ENCODE measurements at regions not wholly inside any gene's neighbourhood (a gene's known extent, or its start where the extent isn't known, plus 50 kb on each side); places are given as distances from the start of the nearest gene placed in this dataset.

GRCh38 chr6:9405369-9405768, 970.0 kb upstream of the SLC35B3 start:
- H3K9me2 ChIP-seq (replicated peaks; ENCODE audit: low read length) = no peaks in the 10 kb centered on the region
- TF ChIP-seq CTCF (conservative IDR thresholded peaks at IDR 0.05; ENCODE audit: low read depth, low read length) = no peak
- no peak for TF ChIP-seq EZH2 (IDR thresholded peaks at IDR 0.05; ENCODE audit: low read length, unreplicated experiment)
- no peak for TF ChIP-seq EZH2phosphoT487 (IDR thresholded peaks at IDR 0.05; ENCODE audit: borderline replicate concordance, low read length)
- H3K27ac ChIP-seq (ENCODE audit: low read length) = peak overlapping the region; percentile 97
- H3K36me3 ChIP-seq (ENCODE audit: low read depth, low read length) = no peaks in the 10 kb centered on the region
- peaks cover 68% of the 10 kb centered on the region for H3K4me1 ChIP-seq (ENCODE audit: insufficient read depth, low read length)
- CTCF ChIA-PET = interaction anchor here (0.7 kb wide), 1 partner anchor 112 kb away, joined by 5 read pairs; no protein-coding TSS in a partner anchor
- peak; percentile 95 for DNase-seq
- peak overlapping the region; percentile 38 for H3K4me3 ChIP-seq (ENCODE audit: low read length)
- peak overlapping the region; percentile 79 for H3K4me2 ChIP-seq (ENCODE audit: low read length)
- H3F3A ChIP-seq (ENCODE audit: low read length, unreplicated experiment) = peaks cover 10% of the 10 kb centered on the region
- no peaks in the 10 kb centered on the region for H3K9me3 ChIP-seq (ENCODE audit: low read length)
- peak overlapping the region; percentile 79 for H3K9ac ChIP-seq (ENCODE audit: low read length)
- intact Hi-C loops (cut with micrococcal nuclease) = loop anchor here (2.0 to 10.0 kb wide), 4 partner anchors 77 to 423 kb away; no protein-coding TSS in a partner anchor
- no peaks in the 10 kb centered on the region for H3K27me3 ChIP-seq (ENCODE audit: low read length)
- peak overlapping the region; percentile 48 for H2AFZ ChIP-seq (ENCODE audit: low read length)
- no TSS peak for BruUV-seq (replicated peaks)
- POLR2A ChIA-PET (ENCODE audit: unreplicated experiment) = interaction anchor here (0.6 to 0.9 kb wide), 2 partner anchors 76 to 1009 kb away, joined by 3 read pairs; no protein-coding TSS in a partner anchor
- no peaks in the 10 kb centered on the region for H3K79me2 ChIP-seq (ENCODE audit: low read length)
- ATAC-seq = peak; percentile 83
- H4K20me1 ChIP-seq (ENCODE audit: low read length) = no peaks in the 10 kb centered on the region

- ChIA-PET POLR2A (ENCODE audit: unreplicated experiment) (interaction anchor here (0.9 kb wide), 1 partner anchor 1010 kb away, joined by 3 read pairs; no protein-coding TSS in a partner anchor), CTCF (interaction anchor here (0.5 to 0.6 kb wide), 2 partner anchors 626 to 1432 kb away, joined by 3 to 5 read pairs; no protein-coding TSS in a partner anchor)
- TF ChIP-seq EZH2phosphoT487 (IDR thresholded peaks at IDR 0.05; ENCODE audit: borderline replicate concordance, low read length) (no peak), CTCF (conservative IDR thresholded peaks at IDR 0.05; ENCODE audit: low read depth, low read length) (no peak), EZH2 (IDR thresholded peaks at IDR 0.05; ENCODE audit: low read length, unreplicated experiment) (no peak)
- Histone ChIP-seq H3K9me3 (ENCODE audit: low read length) (no peaks in the 10 kb centered on the region), H3K27ac (ENCODE audit: low read length) (peak overlapping the region; percentile 97), H3K9ac (ENCODE audit: low read length) (peak overlapping the region; percentile 79), H3F3A (ENCODE audit: low read length, unreplicated experiment) (peaks cover 12% of the 10 kb centered on the region), H3K4me3 (ENCODE audit: low read length) (peak overlapping the region; percentile 38; the same call in 1 of the 2 replicates), H3K27me3 (ENCODE audit: low read length) (no peaks in the 10 kb centered on the region), H2AFZ (ENCODE audit: low read length) (peak overlapping the region; percentile 46), H3K36me3 (ENCODE audit: low read depth, low read length) (no peaks in the 10 kb centered on the region), H3K4me1 (ENCODE audit: insufficient read depth, low read length) (peaks cover 72% of the 10 kb centered on the region), H3K79me2 (ENCODE audit: low read length) (no peaks in the 10 kb centered on the region), H4K20me1 (ENCODE audit: low read length) (no peaks in the 10 kb centered on the region), H3K9me2 (replicated peaks; ENCODE audit: low read length) (no peaks in the 10 kb centered on the region), H3K4me2 (ENCODE audit: low read length) (peak overlapping the region; percentile 79)
- BruUV-seq (replicated peaks) = no TSS peak
- intact Hi-C loops (cut with micrococcal nuclease) = loop anchor here (2.0 to 10.0 kb wide), 5 partner anchors 78 to 1008 kb away; no protein-coding TSS in a partner anchor
- ATAC-seq = peak; percentile 31
- peak; percentile 78 for DNase-seq
Observed at GRCh38 chr6:9404351-9405146, 969.2 kb upstream of the SLC35B3 start.

All from PC-3 (cell line).